ENCODE measurements at regions not wholly inside any gene's neighbourhood (a gene's known extent, or its start where the extent isn't known, plus 50 kb on each side); places are given as distances from the start of the nearest gene placed in this dataset.
A peak's percentile ranks its signal among the peaks of the same experiment; 100 is the strongest.
"Not testable (repeated sequence)": the region's sequence is repeated elsewhere in the genome, so short reads cannot be mapped to it uniquely, and the experiment has no call there.

DNA sequence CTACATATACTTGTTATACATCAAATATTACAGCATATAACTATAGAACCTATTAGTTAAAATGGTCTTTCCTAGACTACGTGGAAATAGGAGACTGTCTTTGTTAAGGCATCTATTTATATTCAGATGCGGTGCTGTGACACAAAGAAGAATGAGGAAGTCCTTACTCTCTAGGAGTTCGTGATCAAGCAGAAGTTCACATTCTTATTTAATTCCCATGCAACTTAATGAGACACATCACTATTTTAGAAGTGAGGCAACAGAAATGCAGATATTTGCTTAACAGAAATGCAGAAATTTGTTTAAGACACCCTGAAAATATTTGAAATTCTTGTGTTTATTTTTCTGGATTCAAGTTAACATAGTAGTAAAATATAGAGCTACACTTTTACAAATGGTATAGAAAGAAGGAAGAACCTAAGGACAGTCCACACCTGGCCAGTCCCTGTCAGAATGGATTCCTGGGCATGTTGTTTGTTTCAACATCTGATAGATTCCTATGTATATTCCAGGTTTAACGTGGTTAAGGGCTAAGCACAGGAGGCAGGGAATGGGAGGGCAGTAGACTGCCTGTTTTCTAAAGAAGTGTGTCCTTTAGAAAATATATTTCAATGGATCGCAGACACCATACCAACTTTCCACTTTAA is 70.6 kb upstream of the NXPH1 start:
- Histone ChIP-seq H3K4me3 (ENCODE audit: insufficient read depth, low read depth, low read length) (no peak overlapping the region), H3K36me3 (replicated peaks; ENCODE audit: control insufficient read depth, insufficient read depth, low read length) (no peaks in the 10 kb centered on the region), H3K27me3 (ENCODE audit: control insufficient read depth, insufficient read depth, low read length) (no peaks in the 10 kb centered on the region)
- DNase-seq: peak; percentile 21

GRCh38 chr7:8363407-8364015 is 69.9 kb upstream of the NXPH1 start:
- no peaks in the 10 kb centered on the region for H3K36me3 ChIP-seq (replicated peaks; ENCODE audit: control insufficient read depth, insufficient read depth, low read length)
- no peak for DNase-seq
- H3K4me3 ChIP-seq (ENCODE audit: insufficient read depth, low read depth, low read length): no peak overlapping the region
- no peaks in the 10 kb centered on the region for H3K27me3 ChIP-seq (ENCODE audit: control insufficient read depth, insufficient read depth, low read length)

DNA sequence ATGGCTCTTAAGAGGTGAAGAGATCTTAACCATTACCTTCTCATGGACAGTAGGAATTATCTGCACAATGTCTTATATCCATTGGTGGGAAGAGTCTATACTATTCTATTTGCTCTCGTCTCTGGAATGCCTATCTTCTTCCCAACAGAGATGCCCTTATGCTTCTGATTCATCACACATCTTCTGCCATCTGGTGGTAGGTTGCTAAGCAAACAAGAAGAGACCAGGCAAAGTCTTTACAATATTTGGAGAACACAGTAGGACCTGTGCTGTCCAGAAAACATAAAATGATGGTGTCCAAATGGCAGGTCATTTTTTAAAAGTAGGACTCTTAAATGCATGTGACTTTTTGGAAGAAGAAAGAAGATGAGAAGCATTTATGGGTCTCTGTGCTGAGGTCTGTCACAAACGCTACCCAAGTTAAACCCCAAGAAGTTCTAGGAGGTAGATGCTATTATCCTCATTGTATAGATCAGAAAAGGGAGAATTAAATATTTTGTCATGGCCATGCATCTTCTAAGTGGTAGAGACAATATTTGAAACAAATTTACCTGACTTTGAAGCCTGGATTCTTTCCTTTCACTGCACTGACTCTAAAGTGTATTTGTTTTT is 67.8 kb upstream of the NXPH1 start:
- Histone ChIP-seq H3K36me3 (replicated peaks; ENCODE audit: control insufficient read depth, insufficient read depth, low read length) (no peaks in the 10 kb centered on the region), H3K4me3 (ENCODE audit: insufficient read depth, low read depth, low read length) (no peak overlapping the region), H3K27me3 (ENCODE audit: control insufficient read depth, insufficient read depth, low read length) (no peaks in the 10 kb centered on the region)
- DNase-seq: peak; percentile 20

DNA sequence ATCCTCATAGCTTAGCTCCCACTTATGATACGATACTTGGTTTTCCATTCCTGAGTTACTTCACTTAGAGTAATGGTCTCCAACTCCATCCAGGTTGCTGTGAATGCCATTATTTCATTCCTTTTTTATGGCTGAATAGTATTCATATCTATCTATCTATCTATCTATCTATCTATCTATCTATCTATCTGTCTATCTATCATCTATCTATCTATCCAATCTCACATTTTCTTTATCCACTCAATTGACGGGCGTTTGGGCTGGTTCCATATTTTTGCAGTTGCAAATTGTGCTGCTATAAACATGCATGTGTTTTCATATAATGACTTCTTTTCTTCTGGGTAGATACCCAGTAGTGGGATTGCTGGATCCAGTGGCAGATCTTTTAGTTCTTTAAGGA is 65.4 kb upstream of the NXPH1 start:
- not testable (repeated sequence) for H3K36me3 ChIP-seq (replicated peaks; ENCODE audit: control insufficient read depth, insufficient read depth, low read length); H3K4me3 ChIP-seq (ENCODE audit: insufficient read depth, low read depth, low read length); DNase-seq; H3K27me3 ChIP-seq (ENCODE audit: control insufficient read depth, insufficient read depth, low read length)

- H3K27me3 ChIP-seq (ENCODE audit: control insufficient read depth, insufficient read depth, low read length): no peaks in the 10 kb centered on the region
- no peaks in the 10 kb centered on the region for H3K36me3 ChIP-seq (replicated peaks; ENCODE audit: control insufficient read depth, insufficient read depth, low read length)
- H3K4me3 ChIP-seq (ENCODE audit: insufficient read depth, low read depth, low read length): no peak overlapping the region
- no peak for DNase-seq
Observed at GRCh38 chr7:8371742-8372141, 61.7 kb upstream of the NXPH1 start.

- Histone ChIP-seq H3K4me3 (ENCODE audit: insufficient read depth, low read depth, low read length) (no peak overlapping the region), H3K27me3 (ENCODE audit: control insufficient read depth, insufficient read depth, low read length) (no peaks in the 10 kb centered on the region), H3K36me3 (replicated peaks; ENCODE audit: control insufficient read depth, insufficient read depth, low read length) (no peaks in the 10 kb centered on the region)
- DNase-seq: no peak
Observed at GRCh38 chr7:8373851-8374250, 59.6 kb upstream of the NXPH1 start.

- Histone ChIP-seq H3K27me3 (ENCODE audit: control insufficient read depth, insufficient read depth, low read length) (no peaks in the 10 kb centered on the region), H3K36me3 (replicated peaks; ENCODE audit: control insufficient read depth, insufficient read depth, low read length) (no peaks in the 10 kb centered on the region), H3K4me3 (ENCODE audit: insufficient read depth, low read depth, low read length) (no peak overlapping the region)
- DNase-seq: no peak
Observed at GRCh38 chr7:8378349-8379019, 54.9 kb upstream of the NXPH1 start.

- no peaks in the 10 kb centered on the region for H3K27me3 ChIP-seq (ENCODE audit: control insufficient read depth, insufficient read depth, low read length)
- no peak overlapping the region for H3K4me3 ChIP-seq (ENCODE audit: insufficient read depth, low read depth, low read length)
- peak; percentile 14 for DNase-seq
- H3K36me3 ChIP-seq (replicated peaks; ENCODE audit: control insufficient read depth, insufficient read depth, low read length): no peaks in the 10 kb centered on the region
Observed at GRCh38 chr7:8379264-8379663, 54.1 kb upstream of the NXPH1 start.

DNA sequence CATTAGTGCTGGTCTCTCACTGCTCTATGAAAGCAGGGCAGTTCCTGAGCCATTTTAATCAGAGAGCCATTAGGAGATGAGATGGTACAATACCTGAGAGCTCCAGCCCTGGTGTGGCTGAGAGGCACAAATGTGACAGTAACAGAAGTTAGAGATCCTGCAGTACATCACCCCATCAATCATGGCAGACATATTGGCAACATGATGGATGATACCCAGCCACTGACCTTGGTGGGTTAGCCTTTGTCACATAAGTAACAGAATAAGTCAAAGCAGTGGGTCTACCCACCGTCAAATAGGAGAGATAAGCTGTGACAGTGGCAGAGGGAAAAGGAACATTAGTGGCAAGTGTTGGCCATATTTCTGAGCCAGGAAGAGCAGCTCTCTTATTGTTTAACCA is 53.3 kb upstream of the NXPH1 start:
- H3K27me3 ChIP-seq (ENCODE audit: control insufficient read depth, insufficient read depth, low read length): no peaks in the 10 kb centered on the region
- H3K36me3 ChIP-seq (replicated peaks; ENCODE audit: control insufficient read depth, insufficient read depth, low read length): no peaks in the 10 kb centered on the region
- no peak for DNase-seq
- H3K4me3 ChIP-seq (ENCODE audit: insufficient read depth, low read depth, low read length): no peak overlapping the region

DNA sequence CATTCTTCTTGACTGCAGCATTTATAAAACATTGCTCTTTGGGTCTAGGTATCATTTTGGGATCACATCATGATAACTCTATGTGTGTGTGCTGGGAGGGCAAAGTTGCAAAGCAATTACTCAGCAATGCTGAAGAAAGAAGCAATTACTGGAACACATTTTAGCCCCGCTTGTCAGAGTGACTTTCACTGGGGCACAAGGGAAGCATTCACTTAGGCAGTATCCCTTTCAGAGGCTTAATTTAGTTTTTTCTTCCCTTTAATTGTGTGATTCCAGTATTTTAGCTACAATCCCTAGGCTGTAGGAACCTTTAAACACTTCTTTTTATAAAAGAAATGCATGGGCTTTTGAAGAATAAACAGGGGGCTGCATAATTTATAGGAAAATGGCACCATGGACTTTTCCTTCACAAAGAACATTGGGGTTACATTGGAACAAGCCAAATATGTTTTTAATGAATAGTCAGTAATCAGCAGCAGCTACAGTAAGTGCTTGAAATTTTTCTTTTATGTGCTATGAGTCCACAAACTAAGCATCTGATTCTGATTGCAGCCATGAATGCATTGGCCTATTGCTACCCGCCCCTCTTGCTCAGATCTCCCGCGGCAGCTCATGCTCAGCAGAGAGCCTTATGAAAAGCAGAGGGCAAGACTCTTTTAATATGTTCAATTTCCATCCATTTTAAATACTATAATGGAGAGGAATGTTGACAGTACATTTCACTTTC is 51.2 kb upstream of the NXPH1 start:
- Histone ChIP-seq H3K27me3 (ENCODE audit: control insufficient read depth, insufficient read depth, low read length) (no peaks in the 10 kb centered on the region), H3K4me3 (ENCODE audit: insufficient read depth, low read depth, low read length) (no peak overlapping the region), H3K36me3 (replicated peaks; ENCODE audit: control insufficient read depth, insufficient read depth, low read length) (no peaks in the 10 kb centered on the region)
- DNase-seq: no peak
